GM21367 (cell line): ENCODE measurements at regions not wholly inside any gene's neighbourhood (a gene's known extent, or its start where the extent isn't known, plus 50 kb on each side); places are given as distances from the start of the nearest gene placed in this dataset.

Experiments used
- ATAC-seq: cut with Tn5 transposase; IDR thresholded peaks from one replicate; pipeline ENCODE4 v1.9.1; 2021; ENCODE audit not compliant: unreplicated experiment

GRCh38 chr11:112459001-112459400 lies 198.3 kb upstream of the PLET1 start:
- ATAC-seq, result no peak

GRCh38 chr11:112460141-112460540 lies 199.5 kb upstream of the PLET1 start:
- no peak for ATAC-seq

- ATAC-seq, result no peak
Measured at GRCh38 chr11:112464949-112465348, 204.3 kb upstream of the PLET1 start.

GRCh38 chr11:112465433-112466024 lies 204.9 kb upstream of the PLET1 start:
- no peak for ATAC-seq

- no peak for ATAC-seq
Measured at GRCh38 chr11:112467721-112468120, 207.1 kb upstream of the PLET1 start.

GRCh38 chr11:112469376-112469775 lies 208.7 kb upstream of the PLET1 start:
- ATAC-seq, result no peak

- ATAC-seq, result no peak
Measured at GRCh38 chr11:112470355-112470754, 209.7 kb upstream of the PLET1 start.

GRCh38 chr11:112471731-112472130 lies 211.1 kb upstream of the PLET1 start:
- no peak for ATAC-seq

GRCh38 chr11:112477152-112477551 lies 216.5 kb upstream of the PLET1 start:
- no peak for ATAC-seq

- ATAC-seq, result no peak
Measured at GRCh38 chr11:112477581-112478317, 217.1 kb upstream of the PLET1 start.

- no peak for ATAC-seq
Measured at GRCh38 chr11:112478806-112479205, 218.1 kb upstream of the PLET1 start.

GRCh38 chr11:112481431-112481830 lies 220.8 kb upstream of the PLET1 start:
- no peak for ATAC-seq

GRCh38 chr11:112481893-112482292 lies 221.2 kb upstream of the PLET1 start:
- no peak for ATAC-seq

GRCh38 chr11:112485280-112485679 lies 224.6 kb upstream of the PLET1 start:
- ATAC-seq, result no peak

- no peak for ATAC-seq
Measured at GRCh38 chr11:112497826-112498225, 237.2 kb upstream of the PLET1 start.

GRCh38 chr11:112498701-112499100 lies 238.0 kb upstream of the PLET1 start:
- ATAC-seq, result no peak

- ATAC-seq, result no peak
Measured at GRCh38 chr11:112499153-112499880, 238.7 kb upstream of the PLET1 start.

- ATAC-seq, result no peak
Measured at GRCh38 chr11:112499881-112500204, 239.2 kb upstream of the PLET1 start.

GRCh38 chr11:112503410-112503809 lies 242.8 kb upstream of the PLET1 start:
- no peak for ATAC-seq

- ATAC-seq, result no peak
Measured at GRCh38 chr11:112504056-112504455, 243.4 kb upstream of the PLET1 start.

GRCh38 chr11:112506852-112507251 lies 246.2 kb upstream of the PLET1 start:
- ATAC-seq, result no peak

GRCh38 chr11:112507281-112507680 lies 246.6 kb upstream of the PLET1 start:
- ATAC-seq, result no peak
